Progenitor cell of endocrine pancreas (in vitro differentiated cells): ENCODE measurements at regions not wholly inside any gene's neighbourhood (a gene's known extent, or its start where the extent isn't known, plus 50 kb on each side); places are given as distances from the start of the nearest gene placed in this dataset.
"Not testable (repeated sequence)": the region's sequence is repeated elsewhere in the genome, so short reads cannot be mapped to it uniquely, and the experiment has no call there.

Experiments
- DNase-seq: peaks from one replicate; pipeline ENCODE4 v3.0.0; 2021; ENCODE audit warnings: low spot score; ENCODE audit not compliant: unreplicated experiment
- H3K27ac Mint-ChIP-seq: 2 replicates; pipeline ENCODE4 v1.8.0; 2021; ENCODE audit warnings: mild to moderate bottlenecking, moderate library complexity, mixed read lengths
- H3K27me3 Mint-ChIP-seq: 2 replicates; pipeline ENCODE4 v1.8.0; 2021; ENCODE audit warnings: mixed read lengths
- H3K36me3 Mint-ChIP-seq: 2 replicates; pipeline ENCODE4 v1.8.0; 2022; ENCODE audit warnings: mixed read lengths; ENCODE audit not compliant: insufficient read depth
- H3K4me1 Mint-ChIP-seq: 2 replicates; pipeline ENCODE4 v1.8.0; 2021; ENCODE audit warnings: low read depth, mixed read lengths
- H3K4me3 Mint-ChIP-seq: 2 replicates; pipeline ENCODE4 v1.8.0; 2021; ENCODE audit warnings: low read depth, mild to moderate bottlenecking, moderate library complexity, mixed read lengths
- H3K9me3 Mint-ChIP-seq: 2 replicates; pipeline ENCODE4 v1.8.0; 2021; ENCODE audit warnings: low read depth, mixed read lengths
- TF ChIP-seq, protein P1 (sequence below): fragments of 200-600 bp; sonication (generic); IDR thresholded peaks from one replicate; pipeline ENCODE4 v1.5.0; 2021; ENCODE audit warnings: antibody characterized with exemption, mild to moderate bottlenecking; ENCODE audit not compliant: unreplicated experiment

DNA sequence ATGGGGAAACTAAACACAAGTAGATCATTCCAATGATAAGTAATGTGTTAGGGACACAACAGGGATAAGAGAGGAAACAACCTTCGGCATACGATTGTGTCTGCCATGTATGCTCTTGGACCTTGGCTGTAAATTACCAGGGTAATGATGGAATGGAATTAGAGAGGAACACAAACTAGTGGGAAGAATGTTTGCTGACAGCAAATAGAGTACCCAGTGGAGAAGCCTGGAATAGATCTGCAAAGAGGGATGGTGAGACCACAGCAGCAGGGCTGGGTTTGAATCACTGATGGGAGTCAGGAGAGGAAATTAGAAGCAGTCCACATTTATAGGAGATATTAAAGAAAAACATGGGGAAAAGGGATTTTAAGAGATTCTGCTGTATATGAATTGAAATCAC is 172.8 kb downstream of the LRIG3 start:
- H3K4me1 Mint-ChIP-seq = peaks cover 17% of the 10 kb centered on the region
- H3K36me3 Mint-ChIP-seq = no peaks in the 10 kb centered on the region
- no peak for DNase-seq
- no peaks in the 10 kb centered on the region for H3K9me3 Mint-ChIP-seq
- H3K4me3 Mint-ChIP-seq = no peak overlapping the region
- TF ChIP-seq, protein P1, sequence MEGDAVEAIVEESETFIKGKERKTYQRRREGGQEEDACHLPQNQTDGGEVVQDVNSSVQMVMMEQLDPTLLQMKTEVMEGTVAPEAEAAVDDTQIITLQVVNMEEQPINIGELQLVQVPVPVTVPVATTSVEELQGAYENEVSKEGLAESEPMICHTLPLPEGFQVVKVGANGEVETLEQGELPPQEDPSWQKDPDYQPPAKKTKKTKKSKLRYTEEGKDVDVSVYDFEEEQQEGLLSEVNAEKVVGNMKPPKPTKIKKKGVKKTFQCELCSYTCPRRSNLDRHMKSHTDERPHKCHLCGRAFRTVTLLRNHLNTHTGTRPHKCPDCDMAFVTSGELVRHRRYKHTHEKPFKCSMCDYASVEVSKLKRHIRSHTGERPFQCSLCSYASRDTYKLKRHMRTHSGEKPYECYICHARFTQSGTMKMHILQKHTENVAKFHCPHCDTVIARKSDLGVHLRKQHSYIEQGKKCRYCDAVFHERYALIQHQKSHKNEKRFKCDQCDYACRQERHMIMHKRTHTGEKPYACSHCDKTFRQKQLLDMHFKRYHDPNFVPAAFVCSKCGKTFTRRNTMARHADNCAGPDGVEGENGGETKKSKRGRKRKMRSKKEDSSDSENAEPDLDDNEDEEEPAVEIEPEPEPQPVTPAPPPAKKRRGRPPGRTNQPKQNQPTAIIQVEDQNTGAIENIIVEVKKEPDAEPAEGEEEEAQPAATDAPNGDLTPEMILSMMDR = no peak
- H3K27ac Mint-ChIP-seq = no peak overlapping the region
- H3K27me3 Mint-ChIP-seq = no peaks in the 10 kb centered on the region

DNA sequence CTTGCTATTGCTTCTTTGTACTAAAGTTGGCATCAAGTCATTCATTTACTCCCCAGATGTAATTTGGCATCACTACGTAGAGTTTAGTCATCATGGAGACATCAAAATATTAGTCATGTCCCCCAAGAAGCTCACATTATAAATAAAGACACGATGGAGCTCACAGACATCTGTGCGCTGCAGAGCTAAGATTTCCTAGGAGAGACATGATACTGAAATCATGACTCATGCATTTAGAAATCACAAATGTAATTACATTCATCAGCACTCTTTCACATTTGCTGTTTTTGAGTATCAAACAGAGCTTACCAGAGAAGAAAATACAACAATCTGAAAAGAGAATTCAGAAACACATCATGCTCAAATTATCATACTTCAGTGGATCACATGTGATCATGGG is 169.8 kb downstream of the LRIG3 start:
- TF ChIP-seq, protein P1 = no peak
- Mint-ChIP-seq H3K27ac (no peak overlapping the region), H3K27me3 (no peaks in the 10 kb centered on the region), H3K36me3 (no peaks in the 10 kb centered on the region), H3K4me1 (peaks cover 15% of the 10 kb centered on the region), H3K9me3 (peaks cover 6% of the 10 kb centered on the region), H3K4me3 (no peak overlapping the region)
- DNase-seq = no peak

DNA sequence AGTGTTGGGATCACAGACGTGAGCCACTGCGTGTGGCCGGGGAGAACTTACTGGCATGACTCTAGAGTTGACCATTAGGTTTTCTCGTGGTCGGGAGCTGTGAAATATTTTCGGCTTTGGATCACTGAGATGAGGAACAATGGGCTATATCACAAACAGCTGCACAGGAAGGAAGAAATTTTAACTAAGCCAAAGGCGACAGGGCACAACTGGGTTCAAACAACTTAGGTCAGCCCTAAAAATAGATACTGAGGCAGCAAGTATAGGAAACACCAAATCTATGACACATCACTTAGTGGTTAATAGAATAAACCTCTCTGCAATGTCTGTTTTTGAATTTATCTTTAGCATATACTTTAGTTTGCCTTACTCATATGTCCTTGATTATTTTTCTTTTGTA is 162.9 kb downstream of the LRIG3 start:
- H3K27me3 Mint-ChIP-seq = no peaks in the 10 kb centered on the region
- peaks cover 26% of the 10 kb centered on the region for H3K4me1 Mint-ChIP-seq
- no peak overlapping the region for H3K27ac Mint-ChIP-seq
- H3K9me3 Mint-ChIP-seq = peaks cover 14% of the 10 kb centered on the region
- H3K36me3 Mint-ChIP-seq = peaks cover 5% of the 10 kb centered on the region
- DNase-seq = no peak
- no peak overlapping the region for H3K4me3 Mint-ChIP-seq
- TF ChIP-seq, protein P1 = no peak

DNA sequence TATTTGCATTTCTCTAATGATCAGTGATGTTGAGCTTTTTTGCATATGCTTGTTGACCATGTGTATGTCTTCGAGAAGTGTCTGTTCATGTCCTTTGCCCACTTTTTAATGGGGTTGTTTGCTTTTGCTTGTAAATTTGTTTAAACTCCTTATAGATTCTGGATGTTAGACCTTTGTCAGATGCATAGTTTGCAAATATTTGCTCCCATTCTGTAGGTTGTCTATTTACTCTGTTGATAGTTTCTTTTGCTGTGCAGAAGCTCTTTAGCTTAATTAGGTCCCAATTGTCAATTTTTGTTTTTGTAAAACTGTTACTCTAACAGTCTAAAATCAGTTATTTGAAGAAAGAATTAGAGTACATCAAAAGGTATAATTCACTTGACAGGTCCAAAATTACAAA is 160.6 kb downstream of the LRIG3 start:
- H3K4me1 Mint-ChIP-seq = peaks cover 47% of the 10 kb centered on the region
- not testable (repeated sequence) for H3K9me3 Mint-ChIP-seq, H3K27me3 Mint-ChIP-seq, H3K4me3 Mint-ChIP-seq, H3K36me3 Mint-ChIP-seq, DNase-seq
- H3K27ac Mint-ChIP-seq = peak overlapping the region; percentile 39

DNA sequence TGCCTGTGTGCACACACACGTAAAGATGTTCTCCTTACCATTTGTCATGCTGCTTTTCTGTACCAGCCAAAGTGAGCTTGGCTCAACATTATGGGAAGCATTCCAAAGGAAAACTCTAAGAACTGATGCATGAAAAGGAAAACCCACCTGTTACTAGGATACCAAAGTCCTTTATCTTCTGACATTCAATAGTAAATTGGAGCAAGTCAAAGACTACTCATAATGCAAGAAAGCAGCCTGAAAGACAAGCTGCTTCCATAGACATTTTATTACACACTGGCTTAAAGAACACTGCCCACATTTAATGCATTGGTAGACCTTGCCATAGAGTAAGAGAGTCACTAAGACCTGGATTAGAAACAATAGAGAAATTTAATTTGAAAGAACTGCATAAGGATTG is 159.0 kb downstream of the LRIG3 start:
- no peak overlapping the region for H3K27ac Mint-ChIP-seq
- peaks cover 5% of the 10 kb centered on the region for H3K36me3 Mint-ChIP-seq
- no peak for DNase-seq
- no peaks in the 10 kb centered on the region for H3K27me3 Mint-ChIP-seq
- no peak overlapping the region for H3K4me3 Mint-ChIP-seq
- peaks cover 60% of the 10 kb centered on the region for H3K4me1 Mint-ChIP-seq
- TF ChIP-seq, protein P1 = no peak
- H3K9me3 Mint-ChIP-seq = peaks cover 8% of the 10 kb centered on the region

DNA sequence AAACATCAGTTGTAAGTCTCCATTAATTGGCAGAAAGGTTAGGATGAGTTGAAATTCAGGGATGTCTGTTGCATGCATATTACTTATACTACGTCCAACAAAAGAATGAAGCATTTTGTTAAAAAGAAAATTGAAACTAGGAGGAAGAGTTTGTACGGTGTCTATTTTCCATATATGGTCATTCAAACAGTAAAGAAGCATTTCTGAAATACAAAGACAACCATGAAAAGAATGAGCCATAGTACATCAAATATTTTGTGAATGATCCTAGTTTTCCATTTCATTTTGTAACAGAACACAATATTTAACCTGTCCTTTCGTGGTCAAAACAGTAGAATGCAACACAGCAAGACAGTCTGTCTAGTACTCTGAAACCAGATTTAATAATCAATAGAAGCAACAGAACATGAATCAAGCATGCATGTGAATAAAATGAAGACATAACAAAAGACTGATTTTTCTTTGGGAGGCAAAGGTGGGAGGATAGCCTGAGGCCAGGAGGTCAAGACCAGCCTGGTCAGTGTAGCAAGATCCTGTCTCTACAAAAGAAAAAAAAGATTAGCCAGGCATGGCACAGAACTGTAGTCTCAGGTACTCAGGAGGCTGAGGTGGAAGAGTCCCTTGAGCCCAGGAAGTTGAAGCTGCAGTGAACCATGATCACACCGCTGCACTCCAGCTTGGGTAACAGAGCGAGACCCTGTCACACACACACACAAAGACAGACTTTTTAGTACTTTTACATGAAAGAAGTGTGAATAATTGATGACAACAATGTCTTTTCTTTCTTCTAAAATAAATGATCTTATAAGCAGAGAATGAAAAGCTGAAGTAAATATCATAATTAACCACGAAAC is 156.0 kb downstream of the LRIG3 start:
- no peak overlapping the region for H3K4me3 Mint-ChIP-seq
- H3K27me3 Mint-ChIP-seq = no peaks in the 10 kb centered on the region
- peaks cover 12% of the 10 kb centered on the region for H3K36me3 Mint-ChIP-seq
- no peak for DNase-seq
- TF ChIP-seq, protein P1 = no peak
- peaks cover 10% of the 10 kb centered on the region for H3K9me3 Mint-ChIP-seq
- H3K27ac Mint-ChIP-seq = peak overlapping the region; percentile 87
- peaks cover 72% of the 10 kb centered on the region for H3K4me1 Mint-ChIP-seq
